Neural crest cell (in vitro differentiated cells): ENCODE measurements at regions not wholly inside any gene's neighbourhood (a gene's known extent, or its start where the extent isn't known, plus 50 kb on each side); places are given as distances from the start of the nearest gene placed in this dataset.
A peak's percentile ranks its signal among the peaks of the same experiment; 100 is the strongest.

Experiments
- DNase-seq: peaks from one replicate; pipeline ENCODE4 v3.0.0; 2021; ENCODE audit warnings: low read depth, mixed read lengths, low spot score
- H3K27ac Mint-ChIP-seq: one replicate; pipeline ENCODE4 v1.8.0; 2021; ENCODE audit warnings: mild to moderate bottlenecking, mixed read lengths; ENCODE audit not compliant: unreplicated experiment
- H3K27me3 Mint-ChIP-seq: 2 replicates; pipeline ENCODE4 v1.8.0; 2021; ENCODE audit warnings: low read depth, mild to moderate bottlenecking, mixed read lengths
- H3K36me3 Mint-ChIP-seq: 2 replicates; pipeline ENCODE4 v1.8.0; 2021; ENCODE audit warnings: low read depth, mild to moderate bottlenecking, mixed read lengths
- H3K4me1 Mint-ChIP-seq: 2 replicates; pipeline ENCODE4 v1.8.0; 2021; ENCODE audit warnings: mixed read lengths
- H3K4me3 Mint-ChIP-seq: one replicate; pipeline ENCODE4 v1.8.0; 2021; ENCODE audit warnings: mild to moderate bottlenecking, mixed read lengths
- H3K9me3 Mint-ChIP-seq: 2 replicates; pipeline ENCODE4 v1.8.0; 2021; ENCODE audit warnings: mixed read lengths
- CTCF ChIP-seq: fragments of 200-600 bp; sonication (generic); conservative IDR thresholded peaks from 2 replicates; pipeline ENCODE4 v1.5.0; 2021; ENCODE audit warnings: antibody characterized with exemption, mild to moderate bottlenecking

- H3K4me3 Mint-ChIP-seq: no peak overlapping the region
- H3K4me1 Mint-ChIP-seq: peaks cover 33% of the 10 kb centered on the region
- no peaks in the 10 kb centered on the region for H3K36me3 Mint-ChIP-seq
- TF ChIP-seq CTCF: no peak
- H3K9me3 Mint-ChIP-seq: no peaks in the 10 kb centered on the region
- H3K27me3 Mint-ChIP-seq: no peaks in the 10 kb centered on the region
- H3K27ac Mint-ChIP-seq: no peak overlapping the region
- no peak for DNase-seq
Observed at GRCh38 chr16:14007450-14007849, 63.7 kb upstream of the MRTFB start.

GRCh38 chr16:14011001-14011400, 60.1 kb upstream of the MRTFB start:
- peaks cover 41% of the 10 kb centered on the region for H3K4me1 Mint-ChIP-seq
- no peak overlapping the region for H3K27ac Mint-ChIP-seq
- H3K9me3 Mint-ChIP-seq: no peaks in the 10 kb centered on the region
- no peaks in the 10 kb centered on the region for H3K27me3 Mint-ChIP-seq
- H3K4me3 Mint-ChIP-seq: no peak overlapping the region
- TF ChIP-seq CTCF: no peak
- H3K36me3 Mint-ChIP-seq: no peaks in the 10 kb centered on the region
- DNase-seq: no peak

DNA sequence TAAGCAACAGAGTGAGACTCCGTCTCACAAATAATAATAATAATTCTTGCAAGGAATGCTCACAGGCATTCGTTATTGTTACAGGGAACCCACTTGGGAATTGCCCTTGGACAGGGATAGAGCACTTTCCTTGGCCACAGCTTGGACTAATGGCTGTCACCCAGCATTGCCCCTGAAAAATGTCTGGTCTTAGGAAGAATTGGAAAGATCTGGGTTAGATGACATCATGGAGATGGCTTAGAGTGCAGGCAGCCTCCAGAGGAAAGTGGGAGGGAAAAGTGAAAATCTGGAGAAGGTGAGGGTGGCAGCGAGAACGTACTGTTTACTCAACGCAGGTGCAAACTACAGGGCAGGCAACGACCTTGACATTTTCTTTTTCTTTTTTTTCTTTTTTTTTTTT, 59.3 kb upstream of the MRTFB start:
- DNase-seq: no peak
- H3K4me1 Mint-ChIP-seq: peaks cover 41% of the 10 kb centered on the region
- no peaks in the 10 kb centered on the region for H3K27me3 Mint-ChIP-seq
- TF ChIP-seq CTCF: no peak
- no peak overlapping the region for H3K4me3 Mint-ChIP-seq
- no peak overlapping the region for H3K27ac Mint-ChIP-seq
- no peaks in the 10 kb centered on the region for H3K36me3 Mint-ChIP-seq
- no peaks in the 10 kb centered on the region for H3K9me3 Mint-ChIP-seq

DNA sequence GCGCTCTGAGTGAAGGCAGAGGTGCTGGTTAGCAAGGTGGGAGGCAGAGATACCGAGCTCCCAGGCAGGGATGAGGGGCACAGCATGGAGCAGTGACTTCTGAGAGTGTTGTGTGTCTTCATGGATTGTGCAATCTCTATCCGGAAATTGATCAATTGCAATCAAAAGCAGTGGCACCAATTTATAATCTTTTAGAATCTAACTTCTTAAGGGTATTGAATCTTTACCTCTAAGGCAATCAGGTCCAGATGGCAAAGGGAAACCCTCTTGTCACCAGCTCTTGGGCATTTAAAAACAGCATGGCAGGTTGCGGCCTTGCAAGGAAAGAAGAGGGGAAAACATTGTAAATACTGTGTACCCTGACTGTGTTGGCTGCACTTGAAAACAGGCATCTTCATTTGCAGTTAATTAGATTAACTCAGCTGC, 58.0 kb upstream of the MRTFB start:
- DNase-seq: no peak
- Mint-ChIP-seq H3K36me3 (no peaks in the 10 kb centered on the region), H3K4me3 (no peak overlapping the region), H3K27me3 (no peaks in the 10 kb centered on the region), H3K9me3 (no peaks in the 10 kb centered on the region), H3K27ac (no peak overlapping the region), H3K4me1 (peaks cover 37% of the 10 kb centered on the region)
- no peak for TF ChIP-seq CTCF

DNA sequence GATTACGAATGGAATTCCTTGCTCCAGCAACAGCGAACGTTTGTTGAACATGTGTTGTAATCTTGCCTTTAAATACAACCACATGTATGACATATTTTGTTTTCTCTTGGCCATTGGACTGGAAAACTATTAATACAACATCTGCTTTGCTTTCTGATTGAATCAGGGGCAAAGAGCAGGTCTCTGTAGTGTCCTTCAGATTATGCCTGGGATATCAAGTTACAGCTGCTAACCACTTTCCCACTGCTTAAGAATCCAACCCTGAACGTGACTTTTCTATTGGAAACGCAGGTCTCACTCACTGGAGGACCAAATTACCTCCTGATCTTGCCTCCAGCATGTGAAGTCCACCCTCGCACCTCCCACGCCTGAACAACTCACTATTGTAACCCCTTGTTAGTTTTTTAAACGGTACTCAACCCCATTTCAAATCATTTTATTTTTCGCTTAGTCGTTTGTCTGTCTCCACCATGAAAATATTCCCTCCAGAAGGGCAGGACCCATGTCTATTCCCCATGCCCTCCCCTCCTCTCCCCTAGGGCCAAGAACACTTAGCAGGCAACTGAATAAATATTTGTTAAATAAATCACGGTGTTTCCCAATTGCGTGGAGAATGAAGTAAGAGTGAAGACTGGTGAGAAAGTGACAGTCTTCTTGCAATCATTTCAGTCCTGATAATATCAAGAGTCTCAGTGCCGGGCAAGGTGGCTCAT, 57.4 kb upstream of the MRTFB start:
- no peak overlapping the region for H3K4me3 Mint-ChIP-seq
- H3K27ac Mint-ChIP-seq: peak overlapping the region; percentile 37
- H3K4me1 Mint-ChIP-seq: peaks cover 37% of the 10 kb centered on the region
- TF ChIP-seq CTCF: no peak
- H3K27me3 Mint-ChIP-seq: no peaks in the 10 kb centered on the region
- H3K9me3 Mint-ChIP-seq: no peaks in the 10 kb centered on the region
- H3K36me3 Mint-ChIP-seq: no peaks in the 10 kb centered on the region
- DNase-seq: no peak
